H1 (cell line): ENCODE measurements at regions not wholly inside any gene's neighbourhood (a gene's known extent, or its start where the extent isn't known, plus 50 kb on each side); places are given as distances from the start of the nearest gene placed in this dataset.

ENCODE experiments used
- ASH2L ChIP-seq: fragments of 200-600, 300-600 bp; sonication (generic); IDR thresholded peaks from one replicate; pipeline ENCODE4 v1.7.1; 2017; ENCODE audit warnings: low read length
- CBX8 ChIP-seq: fragments of 300-800, 300-1000 bp; sonication (generic); IDR thresholded peaks from 2 replicates; pipeline ENCODE4 v1.7.1; 2016; ENCODE audit warnings: low read depth, low read length, borderline replicate concordance
- CTBP2 ChIP-seq: IDR thresholded peaks from 2 replicates; pipeline ENCODE4 v1.7.0; 2011; ENCODE audit warnings: borderline replicate concordance, mild to moderate bottlenecking, moderate library complexity, mixed read lengths, low read length; ENCODE audit not compliant: insufficient read depth, insufficient read length
- POU5F1 ChIP-seq: IDR thresholded peaks from 2 replicates; pipeline ENCODE4 v1.6.1; 2011; ENCODE audit warnings: low read depth, mild to moderate bottlenecking, low read length, moderate library complexity

- TF ChIP-seq ASH2L (no peak), POU5F1 (no peak), CBX8 (no peak), CTBP2 (no peak)
These were observed 73.0 kb upstream of the SHISAL1 start (continued) for GRCh38 chr22:44385781-44386180.
